Right renal cortex interstitium (tissue), 3 donors: ENCODE measurements at regions not wholly inside any gene's neighbourhood (a gene's known extent, or its start where the extent isn't known, plus 50 kb on each side); places are given as distances from the start of the nearest gene placed in this dataset.
"Not testable (repeated sequence)": the region's sequence is repeated elsewhere in the genome, so short reads cannot be mapped to it uniquely, and the experiment has no call there.

Source experiments
- DNase-seq, 3 donors: peaks; one replicate each; pipeline ENCODE4 v3.0.0-alpha.2; 2013; ENCODE audit warnings: low read depth in 3 of 3, low spot score in 2 of 3

DNA sequence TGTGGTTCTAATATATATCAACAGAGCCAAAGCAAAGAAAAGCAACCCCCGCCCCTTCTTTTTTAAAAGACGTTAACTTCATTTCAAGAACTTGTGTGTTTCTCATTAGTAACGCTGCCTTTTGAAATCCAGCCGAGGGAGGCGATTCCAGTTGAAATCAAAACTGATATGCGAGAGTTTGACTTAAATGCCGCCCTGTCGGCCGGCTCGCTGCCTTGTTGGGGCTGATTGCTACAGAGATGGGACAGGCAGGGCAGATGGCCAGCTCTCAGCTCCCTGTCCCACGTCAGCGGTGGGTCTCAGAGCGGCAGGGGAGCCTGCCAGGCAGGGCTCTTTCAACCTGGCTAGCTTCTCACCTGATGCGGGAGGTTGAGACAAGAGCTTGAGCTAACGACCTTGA is 51.9 kb upstream of the ALX4 start:
- no peak for DNase-seq

DNA sequence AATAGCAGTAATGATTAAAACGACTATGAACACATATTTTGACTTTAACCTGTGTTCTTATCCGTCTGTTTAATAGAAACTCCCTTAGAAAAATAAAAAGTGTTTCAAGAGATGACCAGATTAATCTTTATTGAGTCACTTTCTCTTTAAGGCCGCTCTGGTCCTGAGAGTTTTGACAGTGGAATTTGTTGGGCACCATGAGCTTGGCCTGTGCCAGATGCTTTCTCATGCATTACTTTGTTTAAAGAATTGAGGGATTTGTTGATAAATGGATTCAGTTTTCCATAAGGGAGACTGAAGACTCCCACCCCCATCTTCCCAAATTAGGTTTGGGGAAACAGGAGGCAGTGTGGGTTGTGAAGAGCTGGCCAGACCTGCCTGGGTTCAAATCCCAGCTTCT is 53.2 kb upstream of the ALX4 start:
- no peak for DNase-seq

DNA sequence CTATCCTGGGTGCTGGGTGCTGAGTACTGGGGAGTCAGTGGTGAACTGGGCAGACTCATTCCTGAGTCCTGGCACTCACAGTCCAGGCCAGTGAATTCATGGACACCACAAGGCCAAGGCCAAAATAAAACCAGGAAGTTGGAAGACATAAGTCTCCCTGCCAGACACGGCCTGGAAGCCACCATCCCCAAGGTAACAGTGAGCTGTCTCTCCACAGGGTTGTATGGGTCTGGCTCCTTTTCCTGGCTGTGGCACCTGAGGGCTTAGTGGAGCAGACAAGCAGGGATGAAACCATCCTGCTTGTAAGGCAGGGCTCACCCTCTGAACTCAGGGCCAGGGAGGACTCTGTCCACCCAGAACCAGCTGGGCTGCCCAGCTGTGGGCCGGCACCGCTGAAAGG is 54.7 kb upstream of the ALX4 start:
- no peak for DNase-seq

DNA sequence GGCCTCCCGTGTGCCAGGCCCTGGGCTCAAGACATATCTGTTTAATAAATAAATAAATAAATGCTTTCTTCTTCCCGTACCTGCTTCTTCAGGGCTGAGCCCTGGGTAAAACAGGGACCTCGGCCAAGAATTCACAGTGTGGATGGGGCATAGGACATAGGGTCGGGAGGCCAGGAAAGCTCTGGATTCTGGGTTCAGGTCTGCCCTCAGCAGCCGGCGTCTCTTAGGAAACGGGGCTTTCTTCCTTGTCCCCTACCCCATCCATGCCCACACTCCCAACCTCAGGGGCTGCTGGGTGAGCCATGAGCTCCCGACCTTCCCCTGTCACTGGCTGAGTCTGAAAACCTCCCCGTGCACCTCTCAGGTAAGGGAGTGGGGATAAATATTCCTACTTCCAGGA is 55.7 kb upstream of the ALX4 start:
- no peak for DNase-seq

DNA sequence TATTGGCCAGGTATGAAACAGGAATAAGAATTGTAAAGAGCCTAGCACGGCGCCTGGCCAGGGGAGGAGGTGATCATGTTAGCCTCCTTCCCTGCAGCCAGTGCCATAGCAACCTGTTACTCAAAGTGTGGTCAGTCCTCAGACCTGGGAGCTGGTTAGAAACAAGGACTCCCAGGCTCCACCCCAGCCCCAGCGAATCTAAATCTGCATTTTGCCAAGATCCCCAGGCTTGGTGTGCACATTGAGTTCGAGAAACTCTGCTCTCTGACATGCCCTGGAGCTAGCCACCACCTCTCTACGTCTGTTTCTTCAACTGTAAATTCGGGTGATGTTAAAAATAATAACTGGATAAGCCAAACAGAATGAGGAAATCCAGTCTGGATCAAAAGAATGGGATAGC is 56.1 kb upstream of the ALX4 start:
- no peak for DNase-seq

DNA sequence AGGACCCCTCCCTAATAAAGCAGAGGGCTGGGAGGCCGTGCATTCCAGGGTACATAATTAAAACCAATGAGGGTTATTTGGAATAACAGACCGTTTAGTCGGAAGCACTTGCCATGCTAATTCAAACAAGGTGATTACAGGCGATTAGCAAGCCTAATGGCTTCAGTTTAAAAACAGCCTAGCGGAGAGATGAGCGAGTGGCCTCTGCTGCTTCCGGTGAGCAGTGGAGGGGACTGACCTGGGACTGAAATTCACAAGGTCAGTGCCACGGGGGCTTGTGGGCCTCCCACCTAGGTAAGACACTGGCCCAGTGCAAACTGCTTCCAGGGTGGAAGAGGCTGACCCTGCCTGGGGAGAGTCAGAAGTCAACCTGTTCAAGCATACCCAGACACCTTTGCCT is 56.8 kb upstream of the ALX4 start:
- DNase-seq, result no peak

DNA sequence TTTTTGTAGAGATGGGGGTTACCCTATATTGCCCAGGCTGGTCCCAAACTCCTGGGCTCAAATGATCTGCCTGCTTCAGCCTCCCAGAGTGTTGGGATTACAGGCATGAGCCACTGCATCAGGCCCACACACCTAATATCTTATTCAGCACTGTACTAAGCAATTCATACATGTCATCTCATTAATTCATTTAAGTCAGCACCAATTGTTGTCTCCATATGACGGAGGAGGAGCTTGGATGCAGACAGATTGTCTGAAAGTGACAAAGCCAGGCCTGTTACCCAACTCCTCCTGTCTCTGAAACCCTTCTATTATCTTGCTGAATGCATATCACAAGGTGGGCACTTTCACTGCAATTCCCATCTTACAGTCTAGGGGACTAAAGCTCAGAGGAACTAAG is 57.5 kb upstream of the ALX4 start:
- DNase-seq, result no peak

DNA sequence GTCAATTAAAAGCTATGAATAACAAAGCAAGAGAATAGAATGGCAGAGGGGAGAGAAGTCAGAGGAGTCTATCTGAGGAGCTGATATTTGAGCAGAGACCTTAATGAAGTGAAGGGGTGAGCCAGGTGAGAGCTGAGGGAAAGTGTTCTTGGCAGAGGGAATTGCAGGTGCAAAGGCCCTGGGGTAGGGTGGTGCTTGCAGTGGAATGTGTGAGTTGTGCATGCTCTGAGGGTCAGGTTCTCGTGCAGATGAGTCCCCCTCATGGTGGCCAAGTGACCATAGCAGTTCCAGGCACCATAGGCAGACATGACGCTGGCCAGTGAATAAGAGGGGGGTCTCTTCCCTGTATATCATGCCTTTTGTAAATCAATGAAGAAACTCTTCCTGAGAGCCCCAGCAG is 58.9 kb upstream of the ALX4 start:
- no peak for DNase-seq

DNA sequence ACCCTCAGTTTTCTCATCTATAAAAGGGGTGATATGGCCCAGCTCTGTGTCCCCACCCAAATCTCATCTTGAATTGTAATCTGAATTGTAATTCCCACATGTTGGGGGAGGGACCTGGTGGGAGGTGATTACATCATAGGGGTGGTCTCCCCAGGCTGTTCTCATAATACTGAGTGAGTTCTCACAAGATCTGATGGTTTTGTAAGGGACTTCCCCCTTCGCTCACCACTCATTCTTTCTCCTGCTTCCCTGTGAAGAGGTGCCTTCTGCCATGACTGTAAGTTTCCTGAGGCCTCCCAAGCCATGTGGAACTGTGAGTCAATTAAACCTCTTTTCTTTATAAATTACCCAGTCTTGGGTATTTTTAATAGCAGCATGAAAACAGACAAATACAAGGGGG is 61.1 kb upstream of the ALX4 start:
- DNase-seq, result not testable (repeated sequence)

DNA sequence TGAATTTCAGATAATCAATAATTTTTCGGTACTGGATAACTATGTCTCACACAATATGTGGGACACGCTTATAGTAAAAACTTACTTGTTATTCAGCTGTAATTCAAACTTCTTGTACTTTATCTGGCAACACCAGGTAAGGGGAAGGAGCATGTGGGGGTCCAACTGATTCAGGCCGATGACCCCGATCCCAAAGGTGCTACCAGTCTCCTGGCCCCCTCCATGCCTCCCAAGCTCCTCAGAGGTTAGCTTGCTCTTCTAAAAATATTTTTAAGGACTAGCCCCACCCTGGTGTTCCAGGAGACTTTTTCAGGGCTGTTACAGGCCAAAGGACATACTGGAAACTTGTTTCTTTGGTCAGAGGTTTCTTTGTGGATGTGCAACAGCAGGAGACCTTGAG is 61.8 kb upstream of the ALX4 start:
- DNase-seq, result no peak

DNA sequence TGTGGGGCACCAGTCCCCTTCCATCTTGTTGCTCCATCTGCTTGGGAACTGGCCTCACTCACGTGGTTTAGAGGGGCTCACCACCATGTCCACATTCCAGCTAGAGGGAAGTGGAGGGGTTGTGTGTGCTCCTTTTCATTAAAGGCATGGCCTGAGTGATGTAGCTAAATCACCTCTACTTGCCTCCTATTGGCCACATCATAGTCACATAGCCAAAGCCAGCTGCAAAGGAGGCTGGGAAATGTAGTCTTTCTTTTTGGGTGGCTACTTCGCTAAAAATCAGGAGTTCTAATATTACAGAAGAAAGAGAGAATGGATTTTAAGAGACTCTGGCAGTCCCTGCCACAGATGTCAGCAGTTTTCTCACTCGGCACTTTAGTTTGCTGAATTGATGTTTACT is 63.0 kb upstream of the ALX4 start:
- no peak for DNase-seq

DNA sequence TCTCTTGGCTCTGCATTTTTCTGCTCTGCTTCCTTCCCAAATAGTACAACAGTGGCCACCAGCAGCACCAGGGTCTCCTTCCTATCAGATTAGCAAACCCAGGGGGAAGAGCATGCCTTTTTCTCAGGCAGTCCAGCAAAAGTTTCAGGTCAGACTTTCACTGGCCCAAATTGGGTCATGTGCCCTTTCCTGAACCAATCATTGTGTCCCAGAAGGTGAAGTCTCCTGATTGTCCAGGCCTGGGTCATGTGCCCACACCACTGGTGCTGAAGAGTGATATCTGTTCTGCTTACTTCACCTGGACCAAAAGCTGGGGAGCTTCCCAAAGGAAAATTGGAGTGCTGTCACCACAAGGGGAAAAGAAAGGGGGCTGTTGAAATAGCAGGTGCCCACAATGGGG is 64.1 kb upstream of the ALX4 start:
- DNase-seq, result no peak

DNA sequence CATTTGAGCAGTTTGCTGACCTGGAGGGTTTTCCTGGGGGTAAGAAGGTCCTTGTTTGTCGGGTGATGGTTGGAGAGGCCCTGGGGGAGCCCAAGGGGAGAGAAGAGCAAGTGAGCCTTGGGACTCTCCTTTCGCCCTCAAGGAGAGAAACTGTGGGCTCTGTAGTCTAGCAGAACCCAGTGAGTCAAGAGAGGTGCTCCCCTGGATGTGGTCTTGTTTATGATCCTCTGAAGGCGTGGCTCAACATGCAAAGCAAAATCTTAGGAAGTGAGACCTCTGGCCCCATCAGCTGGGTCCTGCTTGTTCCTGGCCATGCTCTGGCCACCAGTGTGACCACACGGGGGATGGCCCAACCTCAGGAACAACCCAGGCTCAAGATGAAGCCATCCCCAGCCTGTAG is 66.5 kb upstream of the ALX4 start:
- DNase-seq, result no peak

DNA sequence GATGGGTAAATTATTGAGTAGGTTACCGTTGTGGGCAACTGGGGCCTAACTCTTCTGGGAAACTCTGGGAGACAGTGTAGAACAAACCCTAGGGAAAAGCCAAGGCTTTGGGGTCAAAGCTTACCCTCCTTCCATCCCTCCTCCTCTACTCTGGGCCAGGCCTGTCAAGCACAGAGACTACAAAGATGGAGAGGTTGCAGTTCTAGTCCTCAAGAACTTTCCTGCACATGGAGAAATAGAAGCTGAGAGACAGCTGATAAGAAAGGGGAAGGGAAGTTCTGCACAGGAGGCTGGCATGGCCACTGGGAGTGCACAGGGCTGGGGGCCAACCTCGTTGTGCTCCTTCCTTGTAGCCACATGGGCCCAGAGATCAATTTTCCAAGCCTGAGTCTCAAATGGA is 67.2 kb upstream of the ALX4 start:
- DNase-seq, result no peak

DNA sequence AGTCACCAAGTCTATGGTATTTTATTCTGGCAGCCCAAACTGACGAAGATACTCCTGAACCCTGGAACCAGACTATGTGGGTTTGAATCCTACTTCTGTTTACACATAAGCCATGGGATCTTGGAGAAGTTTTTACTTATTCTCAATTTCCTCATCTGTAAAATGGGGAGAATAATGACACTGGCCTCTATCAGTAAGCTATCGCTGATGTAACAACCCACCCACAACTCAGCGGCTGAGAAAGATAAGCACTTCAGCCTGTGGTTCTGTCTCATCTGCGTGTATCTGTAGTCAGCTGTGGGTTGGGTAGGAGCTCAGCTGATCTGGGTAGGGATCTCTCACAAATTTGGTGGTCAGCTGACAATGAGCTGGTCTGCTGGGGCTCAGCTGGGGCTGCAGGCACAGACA is 68.0 kb upstream of the ALX4 start:
- DNase-seq, result no peak

DNA sequence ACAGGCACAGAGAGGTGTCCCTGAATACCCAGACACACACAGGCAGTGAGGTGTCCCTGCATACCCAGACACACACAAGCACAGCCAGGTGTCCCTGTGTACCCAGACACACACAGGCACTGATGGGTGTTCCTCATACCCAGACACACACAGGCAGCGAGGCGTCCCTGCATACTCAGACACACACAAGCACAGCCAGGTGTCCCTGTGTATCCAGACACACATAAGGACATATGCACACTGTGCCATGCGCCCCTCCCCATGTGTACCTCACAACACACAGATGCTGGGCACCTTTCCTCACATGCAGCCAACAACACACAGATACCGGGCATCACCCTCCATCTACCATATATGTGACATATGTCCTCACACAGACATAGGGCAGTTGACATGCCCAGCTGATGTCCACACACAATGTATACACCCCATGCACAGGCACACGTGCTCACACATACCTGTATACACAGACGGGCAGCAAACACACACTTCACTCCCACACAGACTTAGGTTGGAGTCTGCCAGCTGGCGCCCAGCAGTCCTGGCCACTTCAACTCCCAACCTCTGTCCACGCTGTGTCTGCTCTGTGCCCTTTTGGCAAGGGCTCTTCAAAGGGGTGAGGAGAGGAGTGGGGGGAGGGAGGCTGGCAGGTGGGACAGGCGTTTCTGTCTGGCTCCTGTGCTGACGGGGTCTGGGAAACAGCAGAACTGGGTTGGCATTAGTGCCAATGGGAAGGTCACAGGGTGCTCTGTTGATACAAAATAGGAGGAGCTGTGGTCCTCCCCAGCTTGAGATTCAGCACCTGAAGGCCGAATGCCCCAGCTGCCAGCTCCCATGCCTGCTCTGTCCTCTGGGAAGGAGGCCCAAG is 69.4 kb upstream of the ALX4 start:
- DNase-seq, result no peak

DNA sequence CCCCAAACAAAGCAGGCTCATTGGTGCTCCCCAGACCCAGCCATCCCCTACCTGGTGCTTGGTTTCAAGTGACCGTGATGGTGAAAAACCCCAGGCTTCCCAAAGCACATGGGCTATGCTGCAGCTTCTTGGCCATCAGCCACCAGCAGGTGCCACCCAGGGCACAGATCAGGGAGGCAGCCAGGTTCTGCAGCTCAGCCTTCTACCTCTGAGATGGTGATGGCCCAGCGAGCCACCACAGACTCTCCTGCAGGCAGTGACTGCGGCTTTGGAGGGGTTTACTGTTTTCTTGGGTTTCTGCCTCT is 70.0 kb upstream of the ALX4 start:
- no peak for DNase-seq

DNA sequence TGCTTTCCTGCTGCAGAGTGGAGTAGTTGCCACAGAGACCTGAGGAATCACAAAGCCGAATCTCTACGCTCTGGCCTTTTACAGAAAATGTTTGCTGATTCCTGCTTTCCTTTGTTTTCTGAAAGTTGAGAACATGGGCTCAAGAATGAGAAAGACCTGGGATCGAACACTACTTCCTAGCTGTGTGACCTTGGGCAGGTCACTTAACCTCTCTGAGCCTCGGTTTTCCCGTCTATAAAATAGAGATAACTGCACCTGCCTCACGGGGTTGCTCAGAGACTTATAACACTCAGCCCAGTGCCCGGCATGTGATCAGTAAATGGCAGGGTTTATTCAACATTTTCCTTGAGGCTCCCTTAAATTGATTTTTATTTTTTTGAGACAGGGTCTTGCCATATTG is 70.9 kb upstream of the ALX4 start:
- no peak for DNase-seq

DNA sequence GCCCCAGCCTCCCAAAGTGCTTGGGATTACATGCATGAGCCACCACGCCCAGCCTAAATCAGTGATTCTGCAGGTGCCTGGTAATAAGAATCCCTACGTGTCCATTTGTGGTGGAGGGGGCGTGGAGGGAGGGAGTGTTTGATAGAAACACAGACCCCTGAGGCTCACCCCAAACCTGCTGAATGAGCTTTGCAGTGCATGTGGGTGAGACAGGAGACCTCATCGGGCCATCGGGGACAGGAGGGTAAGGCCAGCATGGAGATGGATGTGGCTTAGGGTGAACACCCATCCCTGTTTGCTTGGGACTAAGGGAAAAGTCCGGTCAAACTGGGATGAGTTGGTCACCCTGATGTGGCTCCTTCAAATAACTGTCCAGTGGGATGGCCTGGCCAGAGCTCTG is 71.3 kb upstream of the ALX4 start:
- no peak for DNase-seq

DNA sequence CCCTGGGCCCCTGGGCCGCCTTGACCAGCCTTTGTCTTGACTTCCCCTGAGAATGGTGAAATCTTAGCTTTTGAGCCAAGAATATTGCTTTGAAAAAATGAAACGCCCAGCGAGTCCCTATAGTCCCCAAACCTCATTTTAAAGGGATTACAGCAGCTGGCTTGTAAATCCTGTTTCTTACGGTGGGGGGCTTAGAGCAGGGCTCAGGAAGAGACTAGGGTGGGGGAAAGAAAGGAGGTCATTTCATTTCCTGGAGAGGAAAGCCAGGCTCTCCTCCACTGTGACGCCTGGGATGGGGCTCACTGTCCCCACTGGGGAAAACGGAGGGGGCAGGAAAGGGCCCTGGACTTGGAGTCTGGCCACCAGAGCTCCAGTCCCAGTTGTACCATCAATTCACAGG is 72.2 kb upstream of the ALX4 start:
- no peak for DNase-seq

DNA sequence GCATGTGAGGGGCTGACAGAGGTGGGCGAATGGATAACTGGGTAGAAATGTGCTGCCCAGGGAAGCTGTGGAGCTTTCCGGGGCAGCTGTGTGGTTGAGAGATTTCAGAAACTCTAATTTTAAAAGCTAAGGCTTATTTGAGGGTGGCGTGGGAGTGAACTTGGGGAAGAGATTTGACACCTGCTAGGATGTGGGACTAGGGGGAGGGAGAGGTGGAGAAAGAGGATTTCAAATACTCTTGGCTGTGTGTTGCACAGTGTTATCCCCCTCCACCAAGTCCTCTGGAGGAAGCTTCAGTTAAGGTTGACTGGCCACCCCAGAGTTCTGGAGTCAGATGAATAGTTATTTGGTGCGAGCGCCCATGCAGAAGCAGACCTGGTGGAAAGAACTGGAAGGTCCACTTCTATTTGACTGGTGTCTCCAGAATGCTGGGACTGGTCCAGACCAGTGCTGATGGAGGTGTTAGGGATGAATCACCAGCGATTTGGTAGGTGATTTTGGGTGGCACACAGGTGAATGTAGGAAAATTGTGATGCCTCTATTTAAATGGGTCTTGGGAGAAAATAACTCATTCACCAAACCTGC is 72.8 kb upstream of the ALX4 start:
- no peak for DNase-seq

DNA sequence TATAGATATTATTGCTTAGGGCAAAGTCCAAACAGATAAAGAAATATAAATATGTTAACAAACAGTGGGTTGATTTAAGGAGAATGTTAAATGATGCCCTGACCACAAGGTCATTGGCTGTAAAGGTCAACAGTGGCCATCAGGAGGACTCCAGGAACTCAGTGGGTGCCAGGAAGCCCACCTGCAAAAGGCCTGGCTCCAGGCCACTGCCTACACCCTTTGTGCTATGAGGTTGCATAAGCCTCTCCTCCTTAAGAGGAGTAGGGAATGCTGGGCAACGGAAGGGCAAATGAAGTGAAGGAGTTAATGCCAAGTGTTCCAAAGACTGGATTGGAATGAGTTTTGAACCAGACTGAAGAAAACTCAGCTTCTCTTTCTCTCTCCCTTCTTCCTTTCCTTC is 73.3 kb upstream of the ALX4 start:
- no peak for DNase-seq

DNA sequence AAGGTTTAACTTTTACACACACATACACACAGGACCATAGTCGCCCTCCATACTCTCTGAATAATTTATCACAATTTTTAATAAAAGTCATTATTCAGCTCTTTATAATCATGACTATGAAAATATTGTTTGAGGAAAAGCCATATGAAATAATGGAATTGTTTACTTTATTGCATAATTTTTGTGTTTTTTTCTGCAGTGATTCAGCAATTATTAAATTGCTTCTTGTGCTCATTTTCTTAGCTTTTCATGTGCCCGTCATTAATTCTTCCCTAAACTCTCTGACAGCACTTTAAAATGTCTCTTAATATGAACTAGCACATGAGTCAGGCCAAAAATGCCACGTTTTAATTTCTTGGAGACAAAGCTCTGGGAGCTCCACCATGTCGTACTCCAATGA is 77.5 kb upstream of the ALX4 start:
- DNase-seq, result no peak
